Peyer's patch (tissue), 4 donors: ENCODE measurements at regions not wholly inside any gene's neighbourhood (a gene's known extent, or its start where the extent isn't known, plus 50 kb on each side); places are given as distances from the start of the nearest gene placed in this dataset.

Experiments
- CTCF ChIP-seq, 6 experiments: fragments of 450-650 bp in 4 of 6; fragments of 200-600 bp in 2 of 6; sonication (generic) in 1 of 6; IDR thresholded peaks; one replicate each; pipeline ENCODE4 v1.5.1; 2017 to 2019; ENCODE audit warnings: antibody characterized with exemption in 6 of 6, mild to moderate bottlenecking in 3 of 6, moderate library complexity in 1 of 6
- POLR2A ChIP-seq, 2 donors: fragments of 450-650 bp; IDR thresholded peaks; one replicate each; pipeline ENCODE4 v1.5.1; 2017; ENCODE audit warnings: antibody characterized with exemption in 2 of 2, mild to moderate bottlenecking in 2 of 2, moderate library complexity in 2 of 2

GRCh38 chr7:94261067-94261466 is 133.6 kb upstream of the COL1A2 start:
- no peak for TF ChIP-seq CTCF (IDR thresholded peaks at IDR 0.05)
- no peak for TF ChIP-seq POLR2A (IDR thresholded peaks at IDR 0.05)
